IMR-90 (cell line): ENCODE measurements at regions not wholly inside any gene's neighbourhood (a gene's known extent, or its start where the extent isn't known, plus 50 kb on each side); places are given as distances from the start of the nearest gene placed in this dataset.
A peak's percentile ranks its signal among the peaks of the same experiment; 100 is the strongest.

ENCODE experiments used
- ATAC-seq: fragments of 200-7000 bp; cut with Tn5 transposase; 2 replicates; pipeline ENCODE4 v1.9.1; 2020; ENCODE audit warnings: low read depth, mild to moderate bottlenecking, moderate library complexity
- BruUV-seq: library from RNA; stranded (reverse); fragments of 400-500 nt; replicated peaks from 2 replicates; lab custom pipeline; 2021; lab: Mats Ljungman, UMichigan
- CTCF ChIA-PET: fragments of 300-600 bp; formaldehyde crosslinking; extraction: SDS; loops from one replicate; lab custom pipeline; 2021; ENCODE audit warnings: antibody characterized with exemption; lab: Yijun Ruan, JAX
- POLR2A ChIA-PET: fragments of 300-600 bp; sonication (Branson Sonifier 250); formaldehyde crosslinking; loops from one replicate; lab custom pipeline; 2022; ENCODE audit warnings: antibody characterized with exemption; ENCODE audit not compliant: unreplicated experiment; lab: Charles Lee
- DNase-seq: peaks from one replicate; pipeline ENCODE4 v3.0.0; 2013
- H2AFZ ChIP-seq: replicated peaks from 2 replicates; pipeline ENCODE3; 2013; ENCODE audit warnings: low read length, mild to moderate bottlenecking; ENCODE audit not compliant: poor library complexity
- H2AK5ac ChIP-seq: 2 replicates; pipeline ENCODE4 v1.6.1; 2013; ENCODE audit warnings: low read depth, low read length, inconsistent platforms
- H2AK9ac ChIP-seq: replicated peaks from 2 replicates; pipeline ENCODE3; 2013; ENCODE audit warnings: mild to moderate bottlenecking, low read depth, low read length, moderate library complexity; ENCODE audit not compliant: poor library complexity
- H2BK120ac ChIP-seq: 2 replicates; pipeline ENCODE4 v1.6.1; 2013; ENCODE audit warnings: low read depth, low read length, inconsistent platforms
- H2BK15ac ChIP-seq: 3 replicates; pipeline ENCODE4 v1.6.1; 2013; ENCODE audit warnings: low read depth, low read length, inconsistent platforms
- H2BK20ac ChIP-seq: 2 replicates; pipeline ENCODE4 v1.6.1; 2013; ENCODE audit warnings: low read depth, mild to moderate bottlenecking, inconsistent platforms, low read length, moderate library complexity
- H2BK5ac ChIP-seq: 2 replicates; pipeline ENCODE4 v1.6.1; 2013; ENCODE audit warnings: mild to moderate bottlenecking, low read depth, low read length, inconsistent platforms; ENCODE audit not compliant: poor library complexity, severe bottlenecking
- H3K14ac ChIP-seq: replicated peaks from 2 replicates; pipeline ENCODE4 v1.6.1; 2013; ENCODE audit warnings: low read depth, low read length, inconsistent platforms
- H3K18ac ChIP-seq: 2 replicates; pipeline ENCODE4 v1.6.1; 2013; ENCODE audit warnings: low read depth, low read length, control low read depth
- H3K23ac ChIP-seq: 2 replicates; pipeline ENCODE4 v1.6.1; 2013; ENCODE audit warnings: low read depth, low read length, inconsistent platforms
- H3K27ac ChIP-seq: 2 replicates; pipeline ENCODE4 v1.5.1; 2013; ENCODE audit warnings: mild to moderate bottlenecking, control low read depth, low read length; ENCODE audit not compliant: insufficient read depth
- H3K27me3 ChIP-seq: 2 replicates; pipeline ENCODE4 v1.6.1; 2013; ENCODE audit warnings: low read length; ENCODE audit not compliant: control insufficient read depth, insufficient read depth
- H3K36me3 ChIP-seq: 2 replicates; pipeline ENCODE4 v1.6.1; 2013; ENCODE audit warnings: low read length, mixed read lengths; ENCODE audit not compliant: control insufficient read depth, insufficient read depth
- H3K4ac ChIP-seq: 2 replicates; pipeline ENCODE4 v1.6.1; 2013; ENCODE audit warnings: low read depth, low read length, inconsistent platforms
- H3K4me1 ChIP-seq: 2 replicates; pipeline ENCODE4 v1.6.1; 2013; ENCODE audit warnings: low read length, mixed read lengths; ENCODE audit not compliant: control insufficient read depth, insufficient read depth
- H3K4me2 ChIP-seq: 2 replicates; pipeline ENCODE4 v1.6.1; 2013; ENCODE audit warnings: low read depth, mild to moderate bottlenecking, control low read depth, low read length, moderate library complexity
- H3K4me3 ChIP-seq: 2 replicates; pipeline ENCODE4 v1.5.1; 2013; ENCODE audit warnings: low read depth, mild to moderate bottlenecking, control low read depth, low read length, moderate library complexity; ENCODE audit not compliant: insufficient read depth
- H3K56ac ChIP-seq: 2 replicates; pipeline ENCODE4 v1.6.1; 2013; ENCODE audit warnings: low read length, inconsistent platforms; ENCODE audit not compliant: insufficient read depth; ENCODE audit errors: extremely low read depth
- H3K79me1 ChIP-seq, 2 experiments: 2 replicates each; pipeline ENCODE4 v1.6.1; 2013; ENCODE audit warnings: low read length in 2 of 2, inconsistent platforms in 1 of 2, low read depth in 1 of 2
- H3K9ac ChIP-seq: 2 replicates; pipeline ENCODE4 v1.6.1; 2013; ENCODE audit warnings: low read depth, low read length, control low read depth
- H3K9me1 ChIP-seq: 2 replicates; pipeline ENCODE4 v1.6.1; 2013; ENCODE audit warnings: low read length, inconsistent platforms; ENCODE audit not compliant: insufficient read depth
- H3K9me3 ChIP-seq: 2 replicates; pipeline ENCODE4 v1.6.1; 2013; ENCODE audit warnings: low read length; ENCODE audit not compliant: control insufficient read depth, insufficient read depth
- H4K20me1 ChIP-seq: 2 replicates; pipeline ENCODE4 v1.6.1; 2013; ENCODE audit warnings: low read length, inconsistent platforms; ENCODE audit not compliant: insufficient read depth
- H4K5ac ChIP-seq: 2 replicates; pipeline ENCODE4 v1.6.1; 2013; ENCODE audit warnings: mild to moderate bottlenecking, low read depth, low read length, control low read depth
- H4K8ac ChIP-seq, 2 experiments: 2 replicates each; pipeline ENCODE4 v1.6.1; 2013; ENCODE audit warnings: low read depth in 2 of 2, low read length in 2 of 2, control low read depth in 1 of 2, inconsistent platforms in 1 of 2
- H4K91ac ChIP-seq: 2 replicates; pipeline ENCODE4 v1.6.1; 2013; ENCODE audit warnings: low read depth, low read length, inconsistent platforms; ENCODE audit not compliant: insufficient read depth
- CEBPB ChIP-seq: IDR thresholded peaks from 2 replicates; pipeline ENCODE4 v1.6.1; 2012; ENCODE audit warnings: low read depth, low read length, improper control_type of control experiment
- MAFK ChIP-seq: IDR thresholded peaks from 2 replicates; pipeline ENCODE4 v1.6.1; 2012; ENCODE audit warnings: low read depth, low read length, improper control_type of control experiment
- RAD21 ChIP-seq: IDR thresholded peaks from 2 replicates; pipeline ENCODE4 v1.6.1; 2012; ENCODE audit warnings: low read length, improper control_type of control experiment
- WGBS, 2 experiments: methylation state at CpG; one replicate each; pipeline versions ENCODE4 v1.1.5 to v1.1.7; 2013; ENCODE audit warnings: missing lambda C conversion rate in 2 of 2; ENCODE audit not compliant: insufficient read length in 1 of 2; ENCODE audit errors: extremely low coverage in 2 of 2; 5-methylcytosine and 5-hydroxymethylcytosine counted together
- dilution Hi-C: fragments of 300-500 bp; cut with HindIII; formaldehyde crosslinking; loops from one replicate; pipeline ENCODE4 v1.14.3; 2018; ENCODE audit warnings: low sequenced_read_pairs; ENCODE audit not compliant: unreplicated experiment
- in situ Hi-C: fragments of 300-500 bp; cut with MboI; formaldehyde crosslinking; loops from 3 replicates; pipeline ENCODE4 v1.14.3; 2019; ENCODE audit warnings: low sequenced_read_pairs, inconsistent platforms, mixed read lengths
- intact Hi-C: fragments of 100-400 bp; cut with micrococcal nuclease; formaldehyde crosslinking; loops from 2 replicates; pipeline ENCODE4 v1.10.0; 2022

- ChIA-PET CTCF (no interaction called here), POLR2A (no interaction called here)
- H3K9ac ChIP-seq = no peak overlapping the region
- H2BK5ac ChIP-seq = peak overlapping the region; percentile 63
- no peak overlapping the region for H3K23ac ChIP-seq
- H3K36me3 ChIP-seq = no peaks in the 10 kb centered on the region
- no peak overlapping the region for H3K56ac ChIP-seq
- H2AK9ac ChIP-seq = no peak overlapping the region
- no peaks in the 10 kb centered on the region for H3K9me1 ChIP-seq
- peak overlapping the region; percentile 22; the same call in 1 of the 3 replicates for H2BK15ac ChIP-seq
- no peaks in the 10 kb centered on the region for H3K79me1 ChIP-seq
- in situ Hi-C loops = no loop called here
- BruUV-seq = no TSS peak
- no CpG with 5 or more reads among the region's 6 CpGs for WGBS, 2 experiments
- H3K4me1 ChIP-seq = peaks cover 4% of the 10 kb centered on the region
- no peaks in the 10 kb centered on the region for H3K9me3 ChIP-seq
- H3K4ac ChIP-seq = no peak overlapping the region; the same call in 1 of the 2 replicates
- no peak overlapping the region for H3K14ac ChIP-seq
- H4K91ac ChIP-seq = no peak overlapping the region
- H4K8ac ChIP-seq = peak overlapping the region in 1 of 2 experiments; percentile 61; a peak in 2 of 4 replicates
- H3K4me3 ChIP-seq = no peak overlapping the region
- H3K27me3 ChIP-seq = no peaks in the 10 kb centered on the region
- TF ChIP-seq CEBPB = peak; percentile 37; the same call in 1 of the 2 replicates
- TF ChIP-seq MAFK = peak; percentile 62
- no peak for TF ChIP-seq RAD21
- intact Hi-C loops = loop anchor here (2.0 kb wide), 1 partner anchor 164 kb away; no protein-coding TSS in a partner anchor
- H2BK20ac ChIP-seq = 0 out of 2 replicates have a peak overlapping the region, but pooled peaks have one; percentile 63
- ATAC-seq (peak; percentile 30), DNase-seq (peak; percentile 62)
- H4K5ac ChIP-seq = peak overlapping the region; percentile 33
- no peak overlapping the region for H2AK5ac ChIP-seq
- no peak overlapping the region for H3K27ac ChIP-seq
- no peaks in the 10 kb centered on the region for H4K20me1 ChIP-seq
- dilution Hi-C loops = no loop called here
- peak overlapping the region; percentile 5; the same call in 1 of the 2 replicates for H3K4me2 ChIP-seq
- no peak overlapping the region for H2BK120ac ChIP-seq
- H2AFZ ChIP-seq = no peak overlapping the region
- peak overlapping the region; percentile 69; the same call in 1 of the 2 replicates for H3K18ac ChIP-seq
These were observed 165.1 kb downstream of the GJA1 start for GRCh38 chr6:121600389-121601168.
